ENCODE measurements at regions not wholly inside any gene's neighbourhood (a gene's known extent, or its start where the extent isn't known, plus 50 kb on each side); places are given as distances from the start of the nearest gene placed in this dataset.

DNA sequence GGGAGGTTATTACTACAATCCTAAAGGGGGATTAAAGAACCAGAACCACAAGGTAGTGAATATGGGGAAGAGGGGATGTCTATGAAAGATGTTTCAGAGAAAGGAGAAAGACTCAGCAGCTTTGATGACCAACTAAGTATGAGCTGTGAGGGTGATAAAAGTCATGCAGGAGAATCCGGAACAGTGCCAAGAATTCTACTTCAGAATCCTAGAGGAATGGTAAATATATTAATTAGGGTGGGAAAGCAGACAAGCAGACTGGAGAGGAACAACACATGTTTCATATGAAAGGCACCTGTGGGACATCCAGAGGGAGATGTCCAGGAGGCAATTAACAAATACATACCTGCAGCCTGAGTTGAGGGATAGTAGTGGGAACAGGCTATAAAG, 642.2 kb upstream of the DIPK2B start:
- 0% methylated on average over 1 of the region's 1 CpG for WGBS (ENCODE audit: insufficient coverage, low coverage, missing lambda C conversion rate)
- DNase-seq (ENCODE audit: extremely low read depth in 1 of 4, low spot score in 3 of 4) (no peak), FAIRE-seq (no peak), ATAC-seq (no peak)
- Histone ChIP-seq H3K4me1 (replicated peaks in 1 of 2; ENCODE audit: control insufficient read depth in 2 of 2, insufficient read depth in 2 of 2, low read length in 2 of 2) (no peaks in the 10 kb centered on the region), H3K9me3 (replicated peaks; ENCODE audit: control insufficient read depth, insufficient read depth, low read depth, low read length) (no peaks in the 10 kb centered on the region), H3K27ac (ENCODE audit: extremely low read depth, low read depth, low read length) (no peak overlapping the region), H3K27me3 (ENCODE audit: control insufficient read depth in 2 of 2, insufficient read depth in 2 of 2, low read length in 2 of 2) (no peaks in the 10 kb centered on the region), H3K36me3 (ENCODE audit: control insufficient read depth, insufficient read depth, low read length) (no peaks in the 10 kb centered on the region), H3K4me3 (no peak overlapping the region), H3K4me2 (ENCODE audit: insufficient read depth, low read length) (no peak overlapping the region), H3K9me1 (ENCODE audit: control insufficient read depth, insufficient read depth, low read length) (no peaks in the 10 kb centered on the region), H2AFZ (ENCODE audit: low read depth, low read length) (no peak overlapping the region), H3K9ac (ENCODE audit: insufficient read depth in 1 of 2, low read depth in 2 of 2, low read length in 2 of 2) (no peak overlapping the region), H3K79me2 (ENCODE audit: control insufficient read depth, insufficient read depth, low read length) (no peaks in the 10 kb centered on the region), H4K20me1 (replicated peaks; ENCODE audit: control insufficient read depth, insufficient read depth, low read length) (no peaks in the 10 kb centered on the region)
- ChIA-PET CTCF (ENCODE audit: low intra/inter-chr PET ratio) (no interaction called here), POLR2A (no interaction called here)
- BruUV-seq (replicated peaks) = no TSS peak
- in situ Hi-C loops (cut with MboI) = no loop called here
- intact Hi-C loops (cut with micrococcal nuclease) = no loop called here
- no peak for TF ChIP-seq KDM1A (IDR thresholded peaks at IDR 0.05)
- TF ChIP-seq, protein P1, sequence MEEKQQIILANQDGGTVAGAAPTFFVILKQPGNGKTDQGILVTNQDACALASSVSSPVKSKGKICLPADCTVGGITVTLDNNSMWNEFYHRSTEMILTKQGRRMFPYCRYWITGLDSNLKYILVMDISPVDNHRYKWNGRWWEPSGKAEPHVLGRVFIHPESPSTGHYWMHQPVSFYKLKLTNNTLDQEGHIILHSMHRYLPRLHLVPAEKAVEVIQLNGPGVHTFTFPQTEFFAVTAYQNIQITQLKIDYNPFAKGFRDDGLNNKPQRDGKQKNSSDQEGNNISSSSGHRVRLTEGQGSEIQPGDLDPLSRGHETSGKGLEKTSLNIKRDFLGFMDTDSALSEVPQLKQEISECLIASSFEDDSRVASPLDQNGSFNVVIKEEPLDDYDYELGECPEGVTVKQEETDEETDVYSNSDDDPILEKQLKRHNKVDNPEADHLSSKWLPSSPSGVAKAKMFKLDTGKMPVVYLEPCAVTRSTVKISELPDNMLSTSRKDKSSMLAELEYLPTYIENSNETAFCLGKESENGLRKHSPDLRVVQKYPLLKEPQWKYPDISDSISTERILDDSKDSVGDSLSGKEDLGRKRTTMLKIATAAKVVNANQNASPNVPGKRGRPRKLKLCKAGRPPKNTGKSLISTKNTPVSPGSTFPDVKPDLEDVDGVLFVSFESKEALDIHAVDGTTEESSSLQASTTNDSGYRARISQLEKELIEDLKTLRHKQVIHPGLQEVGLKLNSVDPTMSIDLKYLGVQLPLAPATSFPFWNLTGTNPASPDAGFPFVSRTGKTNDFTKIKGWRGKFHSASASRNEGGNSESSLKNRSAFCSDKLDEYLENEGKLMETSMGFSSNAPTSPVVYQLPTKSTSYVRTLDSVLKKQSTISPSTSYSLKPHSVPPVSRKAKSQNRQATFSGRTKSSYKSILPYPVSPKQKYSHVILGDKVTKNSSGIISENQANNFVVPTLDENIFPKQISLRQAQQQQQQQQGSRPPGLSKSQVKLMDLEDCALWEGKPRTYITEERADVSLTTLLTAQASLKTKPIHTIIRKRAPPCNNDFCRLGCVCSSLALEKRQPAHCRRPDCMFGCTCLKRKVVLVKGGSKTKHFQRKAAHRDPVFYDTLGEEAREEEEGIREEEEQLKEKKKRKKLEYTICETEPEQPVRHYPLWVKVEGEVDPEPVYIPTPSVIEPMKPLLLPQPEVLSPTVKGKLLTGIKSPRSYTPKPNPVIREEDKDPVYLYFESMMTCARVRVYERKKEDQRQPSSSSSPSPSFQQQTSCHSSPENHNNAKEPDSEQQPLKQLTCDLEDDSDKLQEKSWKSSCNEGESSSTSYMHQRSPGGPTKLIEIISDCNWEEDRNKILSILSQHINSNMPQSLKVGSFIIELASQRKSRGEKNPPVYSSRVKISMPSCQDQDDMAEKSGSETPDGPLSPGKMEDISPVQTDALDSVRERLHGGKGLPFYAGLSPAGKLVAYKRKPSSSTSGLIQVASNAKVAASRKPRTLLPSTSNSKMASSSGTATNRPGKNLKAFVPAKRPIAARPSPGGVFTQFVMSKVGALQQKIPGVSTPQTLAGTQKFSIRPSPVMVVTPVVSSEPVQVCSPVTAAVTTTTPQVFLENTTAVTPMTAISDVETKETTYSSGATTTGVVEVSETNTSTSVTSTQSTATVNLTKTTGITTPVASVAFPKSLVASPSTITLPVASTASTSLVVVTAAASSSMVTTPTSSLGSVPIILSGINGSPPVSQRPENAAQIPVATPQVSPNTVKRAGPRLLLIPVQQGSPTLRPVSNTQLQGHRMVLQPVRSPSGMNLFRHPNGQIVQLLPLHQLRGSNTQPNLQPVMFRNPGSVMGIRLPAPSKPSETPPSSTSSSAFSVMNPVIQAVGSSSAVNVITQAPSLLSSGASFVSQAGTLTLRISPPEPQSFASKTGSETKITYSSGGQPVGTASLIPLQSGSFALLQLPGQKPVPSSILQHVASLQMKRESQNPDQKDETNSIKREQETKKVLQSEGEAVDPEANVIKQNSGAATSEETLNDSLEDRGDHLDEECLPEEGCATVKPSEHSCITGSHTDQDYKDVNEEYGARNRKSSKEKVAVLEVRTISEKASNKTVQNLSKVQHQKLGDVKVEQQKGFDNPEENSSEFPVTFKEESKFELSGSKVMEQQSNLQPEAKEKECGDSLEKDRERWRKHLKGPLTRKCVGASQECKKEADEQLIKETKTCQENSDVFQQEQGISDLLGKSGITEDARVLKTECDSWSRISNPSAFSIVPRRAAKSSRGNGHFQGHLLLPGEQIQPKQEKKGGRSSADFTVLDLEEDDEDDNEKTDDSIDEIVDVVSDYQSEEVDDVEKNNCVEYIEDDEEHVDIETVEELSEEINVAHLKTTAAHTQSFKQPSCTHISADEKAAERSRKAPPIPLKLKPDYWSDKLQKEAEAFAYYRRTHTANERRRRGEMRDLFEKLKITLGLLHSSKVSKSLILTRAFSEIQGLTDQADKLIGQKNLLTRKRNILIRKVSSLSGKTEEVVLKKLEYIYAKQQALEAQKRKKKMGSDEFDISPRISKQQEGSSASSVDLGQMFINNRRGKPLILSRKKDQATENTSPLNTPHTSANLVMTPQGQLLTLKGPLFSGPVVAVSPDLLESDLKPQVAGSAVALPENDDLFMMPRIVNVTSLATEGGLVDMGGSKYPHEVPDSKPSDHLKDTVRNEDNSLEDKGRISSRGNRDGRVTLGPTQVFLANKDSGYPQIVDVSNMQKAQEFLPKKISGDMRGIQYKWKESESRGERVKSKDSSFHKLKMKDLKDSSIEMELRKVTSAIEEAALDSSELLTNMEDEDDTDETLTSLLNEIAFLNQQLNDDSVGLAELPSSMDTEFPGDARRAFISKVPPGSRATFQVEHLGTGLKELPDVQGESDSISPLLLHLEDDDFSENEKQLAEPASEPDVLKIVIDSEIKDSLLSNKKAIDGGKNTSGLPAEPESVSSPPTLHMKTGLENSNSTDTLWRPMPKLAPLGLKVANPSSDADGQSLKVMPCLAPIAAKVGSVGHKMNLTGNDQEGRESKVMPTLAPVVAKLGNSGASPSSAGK (IDR thresholded peaks at IDR 0.05) = no peak
- TF ChIP-seq SOX6 (IDR thresholded peaks at IDR 0.05) = no peak
- TF ChIP-seq SIX5 (IDR thresholded peaks at IDR 0.05; ENCODE audit: borderline replicate concordance in 1 of 2, insufficient read depth in 1 of 2, low read depth in 1 of 2, low read length in 2 of 2) = no peak
- TF ChIP-seq ZNF75A (CRISPR knock-in tag; IDR thresholded peaks at IDR 0.05) = no peak
- no peak for TF ChIP-seq TFAM (CRISPR knock-in tag; conservative IDR thresholded peaks at IDR 0.05)
- TF ChIP-seq NR2F6 (CRISPR knock-in tag; IDR thresholded peaks at IDR 0.05) = no peak
- no peak for TF ChIP-seq NCOA4 (IDR thresholded peaks at IDR 0.05; ENCODE audit: partially characterized antibody)
- TF ChIP-seq, protein P2, sequence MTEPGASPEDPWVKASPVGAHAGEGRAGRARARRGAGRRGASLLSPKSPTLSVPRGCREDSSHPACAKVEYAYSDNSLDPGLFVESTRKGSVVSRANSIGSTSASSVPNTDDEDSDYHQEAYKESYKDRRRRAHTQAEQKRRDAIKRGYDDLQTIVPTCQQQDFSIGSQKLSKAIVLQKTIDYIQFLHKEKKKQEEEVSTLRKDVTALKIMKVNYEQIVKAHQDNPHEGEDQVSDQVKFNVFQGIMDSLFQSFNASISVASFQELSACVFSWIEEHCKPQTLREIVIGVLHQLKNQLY (CRISPR knock-in tag; conservative IDR thresholded peaks at IDR 0.05) = no peak
- TF ChIP-seq NCOA2 (IDR thresholded peaks at IDR 0.05; ENCODE audit: partially characterized antibody in 2 of 2) = no peak
